ENCODE measurements at regions not wholly inside any gene's neighbourhood (a gene's known extent, or its start where the extent isn't known, plus 50 kb on each side); places are given as distances from the start of the nearest gene placed in this dataset.
"Not testable (repeated sequence)": the region's sequence is repeated elsewhere in the genome, so short reads cannot be mapped to it uniquely, and the experiment has no call there.

DNA sequence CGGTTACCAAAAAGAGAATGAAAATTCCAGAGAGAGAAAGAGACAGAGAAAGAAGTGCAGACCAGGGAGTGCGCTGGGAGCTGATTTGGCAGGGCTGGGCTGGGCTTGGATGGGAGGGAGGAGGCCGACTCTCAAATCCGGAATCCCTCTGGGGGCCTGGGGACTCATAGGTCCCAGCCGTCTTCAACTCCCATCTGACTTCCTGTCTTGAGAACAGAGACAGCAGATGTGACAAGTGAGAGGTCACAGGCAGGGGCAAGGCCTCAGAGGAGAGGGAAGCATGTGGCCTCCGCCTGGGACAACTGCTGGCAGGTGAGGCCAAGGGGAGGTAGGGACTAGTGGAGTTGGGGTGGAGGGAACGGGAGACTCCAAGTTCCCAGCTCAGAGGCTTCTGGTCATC lies 172.9 kb downstream of the GOSR1 start:
- not testable (repeated sequence) for H3K27me3 ChIP-seq (ENCODE audit: control insufficient read depth in 1 of 2, insufficient read depth in 1 of 2, low read length in 2 of 2); H3K79me1 ChIP-seq (replicated peaks; ENCODE audit: low read length, poor library complexity, severe bottlenecking); H4K8ac ChIP-seq (ENCODE audit: low read length); H3K14ac ChIP-seq (ENCODE audit: low read length in 2 of 2); DNase-seq; H3K4ac ChIP-seq (ENCODE audit: low read depth in 1 of 2, low read length in 2 of 2); H3K23ac ChIP-seq (ENCODE audit: low read length in 2 of 2); H2BK12ac ChIP-seq (ENCODE audit: low read length in 2 of 2); H3K9me3 ChIP-seq (ENCODE audit: control insufficient read depth, low read length); H4K91ac ChIP-seq (ENCODE audit: low read length); H2BK120ac ChIP-seq (ENCODE audit: low read depth, low read length); H2BK5ac ChIP-seq (ENCODE audit: low read depth, low read length, poor library complexity, severe bottlenecking); H2BK15ac ChIP-seq (ENCODE audit: low read depth, poor library complexity, severe bottlenecking); H3K27ac ChIP-seq (ENCODE audit: low read length, poor library complexity, severe bottlenecking); H3K4me2 ChIP-seq (ENCODE audit: low read length, poor library complexity, severe bottlenecking); H3K36me3 ChIP-seq (ENCODE audit: control insufficient read depth in 1 of 2, insufficient read depth in 2 of 2, low read depth in 1 of 2, low read length in 2 of 2); H3K9ac ChIP-seq (ENCODE audit: low read length); H3K18ac ChIP-seq (ENCODE audit: low read depth in 1 of 2, low read length in 2 of 2); H2AK5ac ChIP-seq (ENCODE audit: low read length, severe bottlenecking); H3K4me3 ChIP-seq (ENCODE audit: insufficient read depth in 1 of 2, low read depth in 1 of 2, low read length in 2 of 2); H3K4me1 ChIP-seq (ENCODE audit: control insufficient read depth, insufficient read depth, low read depth, low read length); H2AFZ ChIP-seq (ENCODE audit: low read depth, low read length)
- WGBS, result no CpG with 5 or more reads among the region's 7 CpGs

DNA sequence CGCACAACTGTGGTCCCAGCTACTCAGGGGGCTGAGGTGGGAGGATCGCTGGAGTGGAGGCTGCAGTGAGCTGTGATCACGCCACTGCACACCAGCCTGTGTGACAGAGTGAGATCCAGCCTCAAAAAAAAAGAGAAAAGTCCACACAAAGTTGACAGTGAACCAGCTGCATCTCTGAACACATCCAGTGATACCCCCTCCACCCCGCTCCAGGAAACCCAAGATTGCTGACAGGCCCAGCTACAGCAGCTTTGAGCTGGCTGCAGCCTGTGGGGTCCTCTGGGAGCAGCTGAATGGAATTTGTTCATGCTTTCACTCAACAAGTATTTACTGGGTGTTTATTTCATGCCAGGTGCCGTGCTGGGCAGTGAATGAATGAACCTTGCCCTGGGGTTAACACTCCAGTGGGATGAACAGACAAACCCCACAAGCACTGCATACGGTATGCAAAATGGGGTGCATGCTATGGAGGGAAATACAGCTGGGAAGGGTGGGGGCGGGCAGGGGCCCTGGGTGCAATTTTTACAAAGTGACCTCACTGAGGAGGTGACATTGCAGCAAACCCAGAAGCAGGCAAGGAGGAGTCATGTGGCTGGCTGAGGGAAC lies 170.9 kb downstream of the GOSR1 start:
- H2BK120ac ChIP-seq (ENCODE audit: low read depth, low read length); H3K4me2 ChIP-seq (ENCODE audit: low read length, poor library complexity, severe bottlenecking); H3K9ac ChIP-seq (ENCODE audit: low read length); H3K27ac ChIP-seq (ENCODE audit: low read length, poor library complexity, severe bottlenecking); H3K9me3 ChIP-seq (ENCODE audit: control insufficient read depth, low read length); H2BK12ac ChIP-seq (ENCODE audit: low read length in 2 of 2); H3K36me3 ChIP-seq (ENCODE audit: control insufficient read depth in 1 of 2, insufficient read depth in 2 of 2, low read depth in 1 of 2, low read length in 2 of 2); H3K14ac ChIP-seq (ENCODE audit: low read length in 2 of 2); H4K91ac ChIP-seq (ENCODE audit: low read length); H2BK15ac ChIP-seq (ENCODE audit: low read depth, poor library complexity, severe bottlenecking); H3K4me1 ChIP-seq (ENCODE audit: control insufficient read depth, insufficient read depth, low read depth, low read length); H3K27me3 ChIP-seq (ENCODE audit: control insufficient read depth in 1 of 2, insufficient read depth in 1 of 2, low read length in 2 of 2); H3K79me1 ChIP-seq (replicated peaks; ENCODE audit: low read length, poor library complexity, severe bottlenecking); H2BK5ac ChIP-seq (ENCODE audit: low read depth, low read length, poor library complexity, severe bottlenecking); H3K4me3 ChIP-seq (ENCODE audit: insufficient read depth in 1 of 2, low read depth in 1 of 2, low read length in 2 of 2); H2AFZ ChIP-seq (ENCODE audit: low read depth, low read length); H2AK5ac ChIP-seq (ENCODE audit: low read length, severe bottlenecking); H3K23ac ChIP-seq (ENCODE audit: low read length in 2 of 2); H4K8ac ChIP-seq (ENCODE audit: low read length); H3K18ac ChIP-seq (ENCODE audit: low read depth in 1 of 2, low read length in 2 of 2); DNase-seq; H3K4ac ChIP-seq (ENCODE audit: low read depth in 1 of 2, low read length in 2 of 2): not testable (repeated sequence)
- WGBS, result 73% methylated on average over 5 of the region's 7 CpGs

GRCh38 chr17:30645875-30646274 lies 168.7 kb downstream of the GOSR1 start:
- DNase-seq; H3K18ac ChIP-seq (ENCODE audit: low read depth in 1 of 2, low read length in 2 of 2); H3K4ac ChIP-seq (ENCODE audit: low read depth in 1 of 2, low read length in 2 of 2); H3K23ac ChIP-seq (ENCODE audit: low read length in 2 of 2); H3K27me3 ChIP-seq (ENCODE audit: control insufficient read depth in 1 of 2, insufficient read depth in 1 of 2, low read length in 2 of 2); H3K79me1 ChIP-seq (replicated peaks; ENCODE audit: low read length, poor library complexity, severe bottlenecking); H2AK5ac ChIP-seq (ENCODE audit: low read length, severe bottlenecking); H3K9ac ChIP-seq (ENCODE audit: low read length); H2BK120ac ChIP-seq (ENCODE audit: low read depth, low read length); H3K36me3 ChIP-seq (ENCODE audit: control insufficient read depth in 1 of 2, insufficient read depth in 2 of 2, low read depth in 1 of 2, low read length in 2 of 2); H3K4me3 ChIP-seq (ENCODE audit: insufficient read depth in 1 of 2, low read depth in 1 of 2, low read length in 2 of 2); H2BK12ac ChIP-seq (ENCODE audit: low read length in 2 of 2); H2BK15ac ChIP-seq (ENCODE audit: low read depth, poor library complexity, severe bottlenecking); H3K4me1 ChIP-seq (ENCODE audit: control insufficient read depth, insufficient read depth, low read depth, low read length); H2BK5ac ChIP-seq (ENCODE audit: low read depth, low read length, poor library complexity, severe bottlenecking); H3K4me2 ChIP-seq (ENCODE audit: low read length, poor library complexity, severe bottlenecking); H3K9me3 ChIP-seq (ENCODE audit: control insufficient read depth, low read length); H2AFZ ChIP-seq (ENCODE audit: low read depth, low read length); H4K91ac ChIP-seq (ENCODE audit: low read length); H4K8ac ChIP-seq (ENCODE audit: low read length); H3K27ac ChIP-seq (ENCODE audit: low read length, poor library complexity, severe bottlenecking); H3K14ac ChIP-seq (ENCODE audit: low read length in 2 of 2): not testable (repeated sequence)
- no CpG with 5 or more reads among the region's 7 CpGs for WGBS

- not testable (repeated sequence) for H3K36me3 ChIP-seq (ENCODE audit: control insufficient read depth in 1 of 2, insufficient read depth in 2 of 2, low read depth in 1 of 2, low read length in 2 of 2); H3K4me2 ChIP-seq (ENCODE audit: low read length, poor library complexity, severe bottlenecking); H3K27ac ChIP-seq (ENCODE audit: low read length, poor library complexity, severe bottlenecking); H3K9me3 ChIP-seq (ENCODE audit: control insufficient read depth, low read length); H3K4me3 ChIP-seq (ENCODE audit: insufficient read depth in 1 of 2, low read depth in 1 of 2, low read length in 2 of 2); H3K18ac ChIP-seq (ENCODE audit: low read depth in 1 of 2, low read length in 2 of 2); H3K23ac ChIP-seq (ENCODE audit: low read length in 2 of 2); H3K9ac ChIP-seq (ENCODE audit: low read length); H3K4ac ChIP-seq (ENCODE audit: low read depth in 1 of 2, low read length in 2 of 2); H2AFZ ChIP-seq (ENCODE audit: low read depth, low read length); H2AK5ac ChIP-seq (ENCODE audit: low read length, severe bottlenecking); DNase-seq; H2BK15ac ChIP-seq (ENCODE audit: low read depth, poor library complexity, severe bottlenecking); H4K8ac ChIP-seq (ENCODE audit: low read length); H3K14ac ChIP-seq (ENCODE audit: low read length in 2 of 2); H3K79me1 ChIP-seq (replicated peaks; ENCODE audit: low read length, poor library complexity, severe bottlenecking); H2BK12ac ChIP-seq (ENCODE audit: low read length in 2 of 2); H2BK120ac ChIP-seq (ENCODE audit: low read depth, low read length); H4K91ac ChIP-seq (ENCODE audit: low read length); H2BK5ac ChIP-seq (ENCODE audit: low read depth, low read length, poor library complexity, severe bottlenecking); H3K27me3 ChIP-seq (ENCODE audit: control insufficient read depth in 1 of 2, insufficient read depth in 1 of 2, low read length in 2 of 2); H3K4me1 ChIP-seq (ENCODE audit: control insufficient read depth, insufficient read depth, low read depth, low read length)
- no CpG with 5 or more reads among the region's 8 CpGs for WGBS
Observed at GRCh38 chr17:30644713-30645112, 167.5 kb downstream of the GOSR1 start.

Measured in mesenchymal stem cell (in vitro differentiated cells and primary cell).